ENCODE measurements at regions not wholly inside any gene's neighbourhood (a gene's known extent, or its start where the extent isn't known, plus 50 kb on each side); places are given as distances from the start of the nearest gene placed in this dataset.

DNA sequence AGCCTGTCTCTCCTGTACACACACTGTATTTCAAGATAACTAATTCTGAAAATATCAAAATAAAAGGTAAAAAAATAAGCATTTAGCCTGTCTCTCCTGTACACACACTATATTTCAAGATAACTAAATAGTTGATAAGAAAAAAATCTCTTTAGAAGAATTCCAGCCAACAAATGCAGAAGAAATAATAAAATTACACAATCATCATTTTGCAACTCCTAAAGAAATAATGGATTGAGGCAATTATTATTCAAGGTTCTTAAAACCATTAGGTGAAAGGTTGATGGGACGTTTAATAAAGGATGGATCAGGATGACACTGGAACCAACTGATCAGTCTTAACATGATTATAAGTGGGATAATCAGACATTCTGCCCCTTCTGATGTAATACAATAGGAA is 148.0 kb upstream of the FN1 start:
- no peak for TF ChIP-seq CTCF (IDR thresholded peaks at IDR 0.05; ENCODE audit: control extremely low read depth in 1 of 3, insufficient read depth in 1 of 3, low read depth in 1 of 3, low read length in 3 of 3)
- TF ChIP-seq GABPA (IDR thresholded peaks at IDR 0.05; ENCODE audit: borderline replicate concordance, insufficient read depth, low read length): no peak
- TF ChIP-seq POLR2AphosphoS5 (IDR thresholded peaks at IDR 0.05; ENCODE audit: low read depth, low read length): no peak
- no peak for TF ChIP-seq EP300 (IDR thresholded peaks at IDR 0.05; ENCODE audit: borderline replicate concordance in 1 of 2, low read depth in 2 of 2, low read length in 2 of 2)
- TF ChIP-seq EZH2 (IDR thresholded peaks at IDR 0.05; ENCODE audit: low read depth, low read length, severe bottlenecking): no peak
- no peak for TF ChIP-seq CBX5 (IDR thresholded peaks at IDR 0.05; ENCODE audit: low read depth, low read length)
- TF ChIP-seq JUND (IDR thresholded peaks at IDR 0.05; ENCODE audit: low read length): no peak

Data from H1 (cell line).